Thyroid gland (tissue), 4 donors: ENCODE measurements at regions not wholly inside any gene's neighbourhood (a gene's known extent, or its start where the extent isn't known, plus 50 kb on each side); places are given as distances from the start of the nearest gene placed in this dataset.

Source experiments
- DNase-seq, 2 donors: peaks; one replicate each; pipeline ENCODE4 v3.0.0-alpha.2; 2019
- H3K27ac ChIP-seq, 3 donors: fragments of 200-600 bp; sonication (generic); 1 replicate in 2 of 3; 2 replicates in 1 of 3; pipeline ENCODE4 v1.5.1; 2016 to 2019; ENCODE audit warnings: mild to moderate bottlenecking in 1 of 3, moderate library complexity in 1 of 3
- H3K27me3 ChIP-seq: fragments of 200-600 bp; sonication (generic); one replicate; pipeline ENCODE4 v1.5.1; 2019
- H3K36me3 ChIP-seq, 2 donors: fragments of 200-600 bp; sonication (generic); one replicate each; pipeline ENCODE4 v1.5.1; 2016 to 2019
- H3K4me1 ChIP-seq, 2 donors: fragments of 200-600 bp; sonication (generic); one replicate each; pipeline ENCODE4 v1.5.1; 2017 to 2019
- H3K4me3 ChIP-seq, 3 donors: fragments of 200-600 bp; sonication (generic); replicated peaks in 1 of 3; 1 replicate in 2 of 3; 2 replicates in 1 of 3; pipeline ENCODE4 v1.5.1; 2016; ENCODE audit warnings: mild to moderate bottlenecking in 1 of 3
- H3K9me3 ChIP-seq: fragments of 200-600 bp; sonication (generic); one replicate; pipeline ENCODE4 v1.5.1; 2017
- POLR2A ChIP-seq, 2 donors: fragments of 450-650 bp; IDR thresholded peaks; one replicate each; pipeline ENCODE4 v1.6.1; 2017; ENCODE audit warnings: antibody characterized with exemption in 2 of 2, mild to moderate bottlenecking in 2 of 2, moderate library complexity in 1 of 2
- WGBS, 2 donors: methylation state at CpG; one replicate each; pipeline ENCODE4 v1.1.5; 2017; 5-methylcytosine and 5-hydroxymethylcytosine counted together
- intact Hi-C: fragments of 100-400 bp; cut with DNase I; formaldehyde crosslinking; loops from one replicate; pipeline ENCODE4 v1.15.1; 2023
- TF ChIP-seq, protein P1 (sequence below), 6 experiments: fragments of 200-600 bp in 3 of 6; fragments of 450-650 bp in 3 of 6; sonication (generic) in 3 of 6; IDR thresholded peaks; one replicate each; pipeline ENCODE4 v1.5.1; 2016 to 2019; ENCODE audit warnings: antibody characterized with exemption in 6 of 6, mild to moderate bottlenecking in 2 of 6, inconsistent platforms in 1 of 6, moderate library complexity in 1 of 6

DNA sequence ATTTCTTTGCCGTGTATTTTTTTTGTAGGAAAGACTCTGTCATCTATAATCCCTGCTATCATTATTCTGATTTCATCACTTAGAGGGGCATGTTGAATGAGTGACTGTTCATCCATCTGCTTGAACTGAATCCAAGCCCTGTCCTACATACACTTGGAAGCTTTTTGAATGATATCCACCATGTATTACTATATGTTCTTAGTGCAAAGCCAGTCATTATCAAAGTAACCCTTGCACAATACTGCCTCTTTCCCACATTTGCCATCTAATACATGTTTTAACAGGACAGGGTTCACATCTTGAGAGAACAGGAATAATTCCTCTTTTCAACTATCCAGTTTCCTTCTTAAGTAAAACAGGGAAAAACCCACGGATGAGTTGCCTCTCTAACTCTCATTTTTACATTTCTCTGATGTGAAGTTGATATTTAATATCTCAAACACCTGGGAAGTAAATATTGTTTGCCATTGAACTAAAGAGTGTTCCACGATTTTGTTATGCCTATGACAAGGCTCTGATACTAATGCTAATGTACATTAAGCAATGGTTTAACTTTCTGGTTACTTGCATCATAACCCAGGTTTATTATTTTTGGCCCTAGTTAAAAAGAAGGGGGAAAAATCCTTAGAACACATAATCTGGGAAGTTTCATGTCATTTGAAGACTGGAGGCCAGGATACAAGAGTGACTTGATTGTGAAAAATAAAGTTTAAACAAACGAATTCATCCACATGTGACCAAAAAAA lies 103.7 kb upstream of the TARS1 start:
- Histone ChIP-seq H3K27ac (no peak overlapping the region), H3K36me3 (no peaks in the 10 kb centered on the region), H3K9me3 (no peaks in the 10 kb centered on the region), H3K4me1 (no peaks in the 10 kb centered on the region), H3K4me3 (no peak overlapping the region), H3K27me3 (no peaks in the 10 kb centered on the region)
- intact Hi-C loops: no loop called here
- no peak for DNase-seq
- 74 to 77% methylated on average over 4 of the region's 4 CpGs for WGBS, 2 donors
- no peak for TF ChIP-seq POLR2A (IDR thresholded peaks at IDR 0.05)
- TF ChIP-seq, protein P1, sequence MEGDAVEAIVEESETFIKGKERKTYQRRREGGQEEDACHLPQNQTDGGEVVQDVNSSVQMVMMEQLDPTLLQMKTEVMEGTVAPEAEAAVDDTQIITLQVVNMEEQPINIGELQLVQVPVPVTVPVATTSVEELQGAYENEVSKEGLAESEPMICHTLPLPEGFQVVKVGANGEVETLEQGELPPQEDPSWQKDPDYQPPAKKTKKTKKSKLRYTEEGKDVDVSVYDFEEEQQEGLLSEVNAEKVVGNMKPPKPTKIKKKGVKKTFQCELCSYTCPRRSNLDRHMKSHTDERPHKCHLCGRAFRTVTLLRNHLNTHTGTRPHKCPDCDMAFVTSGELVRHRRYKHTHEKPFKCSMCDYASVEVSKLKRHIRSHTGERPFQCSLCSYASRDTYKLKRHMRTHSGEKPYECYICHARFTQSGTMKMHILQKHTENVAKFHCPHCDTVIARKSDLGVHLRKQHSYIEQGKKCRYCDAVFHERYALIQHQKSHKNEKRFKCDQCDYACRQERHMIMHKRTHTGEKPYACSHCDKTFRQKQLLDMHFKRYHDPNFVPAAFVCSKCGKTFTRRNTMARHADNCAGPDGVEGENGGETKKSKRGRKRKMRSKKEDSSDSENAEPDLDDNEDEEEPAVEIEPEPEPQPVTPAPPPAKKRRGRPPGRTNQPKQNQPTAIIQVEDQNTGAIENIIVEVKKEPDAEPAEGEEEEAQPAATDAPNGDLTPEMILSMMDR (IDR thresholded peaks at IDR 0.05): no peak

DNA sequence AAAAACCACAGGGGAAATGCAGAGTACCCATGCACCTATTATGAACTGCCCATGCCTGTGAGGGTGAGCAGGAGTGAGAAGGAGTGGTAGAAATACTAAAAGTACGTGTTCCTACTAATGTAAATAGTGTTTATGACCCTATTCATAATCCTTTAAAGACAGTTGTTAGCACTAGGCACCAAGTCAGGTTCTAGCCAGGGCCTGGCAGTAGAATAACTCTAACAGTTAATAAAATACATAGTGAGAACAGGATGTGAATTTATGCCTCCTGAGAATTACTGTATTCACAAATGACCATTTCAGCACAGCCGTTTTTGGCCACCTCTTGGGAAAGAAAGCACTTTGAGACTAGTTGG lies 103.2 kb upstream of the TARS1 start:
- Histone ChIP-seq H3K27me3 (no peaks in the 10 kb centered on the region), H3K4me3 (no peak overlapping the region), H3K27ac (no peak overlapping the region), H3K36me3 (no peaks in the 10 kb centered on the region), H3K4me1 (no peaks in the 10 kb centered on the region), H3K9me3 (no peaks in the 10 kb centered on the region)
- intact Hi-C loops: no loop called here
- no peak for TF ChIP-seq POLR2A (IDR thresholded peaks at IDR 0.05)
- TF ChIP-seq, protein P1 (IDR thresholded peaks at IDR 0.05): no peak
- DNase-seq: no peak
- 56% methylated on average over 2 of the region's 2 CpGs for WGBS, 2 donors

DNA sequence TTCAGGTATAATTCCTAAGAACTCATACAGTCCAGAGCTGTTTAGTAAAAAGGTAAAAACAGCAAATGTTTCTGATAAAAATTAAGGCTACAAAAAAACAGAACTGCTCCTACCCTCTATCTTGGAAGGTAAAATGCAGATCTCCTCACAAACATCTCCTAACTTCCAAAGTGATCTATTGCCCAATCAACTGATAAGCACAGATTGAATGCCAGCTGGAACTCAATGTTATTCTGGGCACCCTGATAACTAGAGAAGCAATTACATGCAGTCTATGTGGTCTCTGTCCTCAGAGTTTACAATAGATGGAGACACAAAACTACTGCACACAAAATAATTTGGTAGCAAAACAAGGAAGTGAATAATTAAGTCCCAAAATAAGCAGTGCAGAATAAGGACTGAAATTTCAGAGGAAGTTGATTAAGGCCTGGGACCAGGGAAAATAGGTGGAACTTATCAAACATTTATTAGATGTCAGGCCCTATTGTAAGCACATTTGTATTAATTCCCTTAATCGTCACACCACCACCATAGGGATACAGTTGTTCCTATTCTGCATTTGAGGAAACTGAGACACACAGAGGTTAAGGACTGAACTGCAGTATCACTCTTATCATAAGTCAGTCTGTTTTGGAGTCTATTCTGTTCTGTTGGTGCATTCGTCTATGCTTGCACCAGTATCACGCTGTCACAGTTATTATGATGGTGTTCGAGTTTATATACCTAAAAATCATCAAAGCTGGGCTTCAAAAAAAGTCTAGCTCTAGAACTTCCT lies 102.2 kb upstream of the TARS1 start:
- H3K9me3 ChIP-seq: no peaks in the 10 kb centered on the region
- H3K36me3 ChIP-seq: no peaks in the 10 kb centered on the region
- WGBS, 2 donors: 91 to 92% methylated on average over 4 of the region's 4 CpGs
- no peaks in the 10 kb centered on the region for H3K4me1 ChIP-seq
- no peak overlapping the region for H3K27ac ChIP-seq
- TF ChIP-seq POLR2A (IDR thresholded peaks at IDR 0.05): no peak
- TF ChIP-seq, protein P1 (IDR thresholded peaks at IDR 0.05): peak in 1 of 6 experiments; percentile 8
- H3K27me3 ChIP-seq: no peaks in the 10 kb centered on the region
- DNase-seq: no peak
- intact Hi-C loops: no loop called here
- no peak overlapping the region for H3K4me3 ChIP-seq

DNA sequence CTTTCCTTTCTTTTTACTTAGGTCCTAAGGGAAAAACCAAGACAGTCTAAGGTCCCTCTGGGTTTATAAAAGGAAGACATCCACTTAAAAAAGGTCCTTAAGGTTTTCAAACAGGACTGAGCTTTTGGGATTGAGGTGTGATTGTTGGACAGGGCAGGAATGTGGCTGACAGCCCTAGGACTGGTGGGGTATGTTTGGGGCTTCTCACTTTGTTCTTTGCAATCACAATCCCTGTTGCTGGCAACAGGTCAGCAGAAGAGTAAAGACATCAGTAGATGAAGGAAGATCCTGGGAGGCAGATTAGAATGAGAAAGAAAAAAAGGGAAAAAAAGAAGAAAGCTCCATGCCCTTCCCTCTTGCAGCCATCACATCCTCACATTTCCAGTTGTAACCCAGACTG lies 101.4 kb upstream of the TARS1 start:
- no peak overlapping the region for H3K4me3 ChIP-seq
- H3K27me3 ChIP-seq: no peaks in the 10 kb centered on the region
- no peaks in the 10 kb centered on the region for H3K36me3 ChIP-seq
- no peak overlapping the region for H3K27ac ChIP-seq
- H3K4me1 ChIP-seq: no peaks in the 10 kb centered on the region
- no peak for TF ChIP-seq POLR2A (IDR thresholded peaks at IDR 0.05)
- TF ChIP-seq, protein P1 (IDR thresholded peaks at IDR 0.05): no peak
- intact Hi-C loops: no loop called here
- no peak for DNase-seq
- H3K9me3 ChIP-seq: no peaks in the 10 kb centered on the region

DNA sequence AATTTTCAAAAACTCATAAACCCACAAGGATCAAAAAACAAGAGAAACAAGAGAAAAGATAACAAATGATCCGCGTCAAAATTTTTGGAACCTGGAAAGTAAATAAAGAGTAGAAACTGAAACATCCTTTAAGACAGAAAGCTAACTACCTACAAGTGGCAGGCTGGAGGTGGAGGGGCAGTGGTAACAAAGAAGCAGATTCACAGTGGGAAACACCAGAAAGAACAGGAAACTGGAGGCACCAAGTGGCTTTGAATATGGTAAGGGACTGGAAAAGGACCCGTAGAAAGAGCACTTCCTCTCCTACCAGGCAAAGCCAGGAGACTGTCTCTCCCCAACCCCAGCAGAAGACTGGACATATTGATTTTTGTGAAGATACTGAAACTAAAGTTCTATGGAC lies 100.6 kb upstream of the TARS1 start:
- Histone ChIP-seq H3K36me3 (no peaks in the 10 kb centered on the region), H3K4me3 (no peak overlapping the region), H3K27ac (no peak overlapping the region), H3K9me3 (no peaks in the 10 kb centered on the region), H3K4me1 (no peaks in the 10 kb centered on the region), H3K27me3 (no peaks in the 10 kb centered on the region)
- DNase-seq: no peak
- no peak for TF ChIP-seq POLR2A (IDR thresholded peaks at IDR 0.05)
- TF ChIP-seq, protein P1 (IDR thresholded peaks at IDR 0.05): no peak
- WGBS, 2 donors: 54 to 64% methylated on average over 3 of the region's 3 CpGs
- intact Hi-C loops: no loop called here
